COR-L47 (cell line): ENCODE measurements at regions not wholly inside any gene's neighbourhood (a gene's known extent, or its start where the extent isn't known, plus 50 kb on each side); places are given as distances from the start of the nearest gene placed in this dataset.

ENCODE experiments used
- DNase-seq: peaks from one replicate; lab custom pipeline; 2025; lab: John Stamatoyannopoulos, UW

DNA sequence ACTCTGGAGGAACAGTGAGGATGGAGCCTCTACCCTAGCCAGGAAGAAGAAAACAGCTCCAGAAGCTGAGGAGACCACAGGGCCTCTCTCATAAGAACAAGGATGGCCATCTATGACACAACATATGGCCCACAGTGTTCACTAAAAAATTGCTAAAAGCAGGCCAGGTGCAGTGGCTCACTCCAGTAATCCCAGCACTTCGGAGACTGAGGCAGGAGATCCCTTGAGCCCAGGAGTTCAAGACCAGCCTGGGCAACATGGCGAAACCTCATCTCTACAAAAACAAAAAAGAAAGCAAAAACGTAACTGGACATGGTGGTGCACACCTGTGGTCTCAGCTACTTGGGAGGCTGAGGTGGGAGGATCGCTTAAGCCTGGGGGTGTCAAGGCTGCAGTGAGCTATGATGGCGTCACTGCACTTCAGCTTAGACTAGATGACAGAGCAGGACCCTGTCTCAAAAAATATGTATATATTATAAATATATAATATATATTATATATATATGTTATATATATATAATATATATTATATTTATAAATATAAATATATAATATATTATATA lies 103.1 kb downstream of the TOMM20 start:
- no peak for DNase-seq

DNA sequence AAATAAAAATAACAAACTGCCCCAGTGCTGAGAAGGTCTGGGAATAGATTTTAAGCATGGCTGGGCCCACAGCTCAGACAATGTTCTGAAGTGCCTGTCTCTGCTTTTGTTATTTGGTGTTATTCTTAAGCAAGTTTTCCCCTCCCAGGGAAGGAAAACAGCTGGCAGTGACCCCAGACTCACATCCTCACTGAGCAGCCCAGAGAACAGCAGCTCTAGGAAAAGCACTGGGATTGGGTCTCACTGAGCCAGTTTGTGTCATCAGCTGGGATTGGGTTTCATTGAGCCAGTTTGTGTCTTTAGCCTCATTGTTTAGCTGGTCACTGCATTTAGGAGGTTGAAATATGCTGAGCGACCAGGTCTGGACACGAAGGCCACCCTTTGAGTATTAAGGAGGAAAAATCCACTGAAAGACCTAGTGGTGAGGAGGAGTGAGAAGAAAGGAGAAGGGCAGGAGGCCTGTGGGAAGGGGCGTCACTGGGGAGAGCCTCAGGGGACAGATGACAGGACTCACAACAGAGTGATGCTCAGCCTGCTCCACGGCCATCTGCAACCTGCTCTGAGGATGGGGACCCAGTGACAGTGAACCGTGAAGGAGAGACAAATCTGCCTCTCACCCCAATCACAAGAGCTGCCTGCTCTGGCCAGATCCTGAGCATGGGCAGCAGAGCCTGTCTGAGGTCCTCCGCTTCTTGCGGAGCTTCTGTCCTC lies 103.8 kb downstream of the TOMM20 start:
- DNase-seq, result no peak

DNA sequence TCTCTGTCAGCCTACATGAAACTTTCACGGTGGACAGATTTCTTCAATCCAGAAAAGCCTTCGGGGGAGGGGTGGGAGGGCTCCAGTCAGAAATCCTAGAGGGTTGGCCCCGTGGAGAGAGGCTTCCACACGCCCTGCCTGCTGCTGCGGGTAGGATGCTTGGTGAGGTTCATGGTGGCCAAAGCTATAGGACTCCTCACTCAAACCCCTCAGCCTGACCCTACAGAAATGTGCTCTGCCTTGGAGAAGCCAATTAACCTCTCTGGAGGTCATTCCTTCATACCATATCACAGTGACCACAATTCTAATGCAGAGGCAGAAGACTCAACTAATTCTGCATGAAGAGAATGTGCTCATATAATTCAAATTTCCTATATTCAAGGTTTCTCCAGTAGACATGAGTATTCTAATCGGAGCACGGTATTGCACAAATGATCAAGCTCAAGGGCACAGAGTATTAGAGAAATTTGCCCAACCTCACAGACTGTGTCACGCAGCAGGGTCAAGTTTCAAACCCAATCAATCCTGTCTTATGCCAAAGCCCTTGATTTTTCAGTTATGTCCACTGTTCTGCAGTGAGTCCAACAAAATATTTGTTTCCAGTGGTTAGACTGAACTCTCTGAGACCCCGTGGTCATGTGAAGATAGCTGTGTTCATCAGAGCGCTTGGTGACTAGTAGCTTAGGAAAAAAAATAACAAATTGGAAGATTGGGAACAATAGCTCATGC lies 104.8 kb downstream of the TOMM20 start:
- DNase-seq, result no peak

DNA sequence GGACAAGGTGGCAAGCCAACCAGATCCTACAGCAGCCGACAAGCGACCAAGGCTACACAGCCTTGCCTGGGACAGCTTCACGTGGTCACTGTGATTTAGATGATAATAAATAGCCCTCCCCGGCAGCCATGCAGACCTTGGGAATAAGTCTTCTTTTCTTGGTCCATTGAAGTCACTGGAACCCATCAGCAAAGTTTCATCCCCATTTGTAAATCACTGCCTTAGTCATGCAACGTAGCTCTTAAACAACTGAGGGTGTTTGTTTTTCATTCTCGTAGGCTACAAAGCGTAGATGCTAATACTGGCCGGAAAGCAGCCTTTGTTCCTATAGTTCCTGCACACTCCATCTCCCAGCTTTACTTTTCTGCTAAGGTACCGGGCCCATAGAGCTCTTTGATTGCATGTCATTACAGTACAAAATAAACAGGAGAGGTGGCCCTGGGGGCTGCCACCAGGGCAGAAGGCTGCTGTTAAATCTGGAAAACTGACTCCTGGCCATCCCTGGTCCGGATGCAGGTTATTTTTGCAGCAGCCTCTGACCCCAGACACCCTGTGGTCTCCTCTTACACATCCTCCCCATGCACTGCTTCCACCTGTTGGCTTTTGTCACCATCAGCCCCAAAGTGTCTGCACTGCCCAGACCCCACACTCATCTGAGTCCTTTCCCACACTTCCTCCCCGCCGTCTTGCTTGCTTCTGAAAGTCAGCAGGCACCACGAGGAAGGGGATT lies 105.5 kb downstream of the TOMM20 start:
- no peak for DNase-seq

DNA sequence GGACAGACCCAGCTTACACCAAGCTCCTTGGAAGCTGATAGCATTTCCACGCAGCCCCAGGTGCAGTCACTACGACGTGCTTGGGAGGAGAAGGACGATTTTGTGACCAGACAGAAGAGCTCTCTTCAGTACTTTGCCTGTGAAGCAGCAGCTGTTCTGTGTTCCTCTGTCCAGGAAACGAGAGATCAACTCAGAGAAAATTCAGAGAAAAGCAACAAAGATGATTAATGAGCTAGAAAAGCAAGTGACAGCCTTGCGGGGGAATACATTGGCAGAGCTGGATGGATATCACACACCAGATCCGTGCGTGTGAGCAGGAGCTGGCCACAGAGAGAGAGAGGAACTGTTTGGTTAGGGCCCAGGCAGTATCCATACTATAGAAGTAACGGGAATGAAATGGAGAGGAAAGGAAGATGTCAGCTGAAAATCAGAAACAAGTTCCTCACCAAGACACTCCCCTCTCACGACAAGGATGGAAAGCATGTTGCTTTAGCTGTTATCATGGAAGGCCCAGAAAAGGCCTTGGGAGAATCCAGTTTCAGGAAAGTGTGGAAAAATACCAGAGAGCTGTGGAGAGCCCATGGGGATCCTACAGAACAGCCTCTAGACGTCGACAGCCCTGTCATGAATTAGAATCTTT lies 106.2 kb downstream of the TOMM20 start:
- no peak for DNase-seq

DNA sequence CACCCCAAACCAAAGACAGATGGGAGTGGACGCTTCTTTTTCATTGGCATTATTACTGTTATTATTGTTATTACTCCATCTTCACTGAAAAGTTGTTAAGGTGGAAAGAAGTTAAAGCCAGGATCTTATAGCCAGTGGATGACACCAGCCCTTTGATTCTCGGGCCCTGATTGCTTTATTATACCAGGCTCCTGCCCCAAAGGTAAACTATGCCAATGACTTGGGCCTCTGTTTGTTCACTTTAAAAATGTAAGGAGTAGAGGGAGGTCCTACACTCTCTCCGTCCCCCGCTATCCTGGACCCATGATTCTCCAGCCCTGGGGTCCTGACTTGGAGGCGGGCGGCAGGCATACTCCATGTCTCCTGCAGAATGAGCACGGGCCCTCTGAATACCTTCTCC lies 106.8 kb downstream of the TOMM20 start:
- no peak for DNase-seq

DNA sequence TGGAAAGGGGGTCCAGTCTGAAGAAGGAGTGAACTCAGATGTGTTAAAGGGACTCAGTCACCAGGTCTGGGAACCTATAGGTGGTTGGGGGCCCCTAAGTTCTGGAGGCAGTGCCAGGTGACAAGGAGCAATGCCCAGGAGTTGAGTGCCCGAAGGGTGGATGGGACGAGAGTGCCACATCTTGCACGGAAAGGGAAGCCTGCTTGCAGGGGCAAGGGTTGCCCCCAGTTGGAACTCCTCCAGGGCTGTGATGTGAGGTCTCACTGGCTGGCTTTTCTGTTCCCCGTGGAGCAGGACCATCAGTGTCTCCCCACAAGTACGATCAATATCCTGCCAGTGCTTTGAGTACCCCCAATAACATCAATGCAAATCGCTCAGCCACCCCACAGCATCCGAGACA lies 107.3 kb downstream of the TOMM20 start:
- no peak for DNase-seq

DNA sequence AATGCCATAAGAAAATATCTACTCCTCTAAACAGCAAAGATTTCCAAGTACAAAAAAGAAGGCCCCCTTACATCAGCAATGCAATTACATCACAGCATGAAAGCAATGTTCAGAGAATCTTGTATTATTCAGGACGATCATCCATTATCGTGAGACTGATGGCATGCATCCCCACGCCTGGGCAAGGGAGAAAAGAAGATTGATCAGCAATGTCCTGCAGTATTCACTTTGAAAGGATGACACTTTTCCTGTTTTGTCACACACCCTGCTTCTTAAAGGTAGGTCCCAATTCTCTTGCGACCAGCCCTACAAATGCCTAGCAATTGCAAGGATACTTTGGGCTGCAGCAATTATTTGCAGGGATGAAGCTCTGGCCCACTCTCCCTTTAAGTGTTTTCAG lies 108.7 kb downstream of the TOMM20 start:
- no peak for DNase-seq

DNA sequence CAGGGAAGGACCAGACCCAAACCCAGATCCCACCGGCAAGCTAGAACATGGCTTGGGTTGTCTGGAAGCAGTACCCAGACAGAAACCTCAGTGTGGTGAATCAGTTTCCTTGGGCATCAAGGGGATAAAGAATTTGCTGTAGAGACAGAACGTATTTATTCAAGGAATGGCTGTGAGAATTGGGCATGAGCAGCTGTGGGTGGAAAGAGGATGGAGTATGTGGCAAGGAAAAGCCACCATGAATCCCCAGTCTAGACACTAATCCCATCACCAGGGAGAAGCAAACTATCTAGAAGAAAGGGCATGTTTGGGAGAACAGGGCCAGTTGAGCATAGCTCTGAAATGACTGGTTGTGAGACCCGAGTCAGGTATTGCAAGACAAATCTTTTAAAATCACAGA lies 109.2 kb downstream of the TOMM20 start:
- no peak for DNase-seq

DNA sequence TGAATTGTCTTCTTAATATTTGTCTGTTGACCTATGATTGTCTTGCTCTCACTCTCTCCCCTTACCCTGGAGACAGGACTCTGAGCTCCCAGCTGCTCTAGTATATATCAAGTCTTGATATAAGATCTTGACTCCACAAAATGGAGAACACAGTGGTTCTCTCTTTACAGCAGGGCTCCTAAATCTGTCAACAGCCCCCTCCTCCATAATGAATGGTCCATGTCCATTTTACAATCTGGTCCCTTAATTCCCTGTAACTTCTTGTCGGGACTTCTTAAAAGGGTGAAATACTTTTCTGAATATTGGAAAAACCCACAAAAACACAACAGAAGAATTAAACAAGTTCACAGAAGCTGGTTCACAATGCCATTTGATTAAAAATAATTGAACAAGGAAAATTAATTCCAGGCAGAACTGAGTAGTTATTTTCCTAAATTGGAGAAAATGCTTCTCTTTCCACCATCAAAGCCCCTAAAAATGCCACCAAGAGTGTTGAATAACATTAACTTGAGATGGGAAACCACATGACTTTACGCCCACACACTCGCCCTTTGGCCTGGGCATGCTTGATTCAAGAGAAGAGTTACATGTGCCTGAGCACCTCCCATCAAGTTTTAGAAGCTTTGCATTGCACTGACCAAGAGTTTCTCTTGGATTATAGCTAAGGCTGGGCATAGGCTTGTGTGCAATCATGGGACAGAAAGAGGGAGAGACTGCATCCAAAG lies 109.8 kb downstream of the TOMM20 start:
- DNase-seq, result no peak

DNA sequence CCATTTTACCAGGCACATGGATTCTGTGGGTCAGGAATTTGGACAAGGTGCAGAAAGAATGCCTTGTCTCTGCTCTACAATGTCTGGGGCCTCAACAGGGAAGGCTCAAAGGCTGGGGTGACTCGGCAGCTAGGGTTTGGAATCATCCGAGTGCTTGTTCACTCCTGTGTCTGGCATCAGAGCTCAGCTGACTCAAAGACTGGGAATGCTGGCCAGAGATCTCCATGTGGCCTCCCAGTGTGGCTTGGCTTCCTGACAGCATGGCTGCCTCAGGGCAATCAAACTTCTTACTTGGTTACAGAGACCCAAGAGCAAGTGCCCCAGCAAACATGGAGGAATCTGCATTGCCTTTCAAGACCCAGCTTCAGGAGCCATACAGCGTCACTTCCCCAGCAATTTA lies 110.5 kb downstream of the TOMM20 start:
- no peak for DNase-seq

DNA sequence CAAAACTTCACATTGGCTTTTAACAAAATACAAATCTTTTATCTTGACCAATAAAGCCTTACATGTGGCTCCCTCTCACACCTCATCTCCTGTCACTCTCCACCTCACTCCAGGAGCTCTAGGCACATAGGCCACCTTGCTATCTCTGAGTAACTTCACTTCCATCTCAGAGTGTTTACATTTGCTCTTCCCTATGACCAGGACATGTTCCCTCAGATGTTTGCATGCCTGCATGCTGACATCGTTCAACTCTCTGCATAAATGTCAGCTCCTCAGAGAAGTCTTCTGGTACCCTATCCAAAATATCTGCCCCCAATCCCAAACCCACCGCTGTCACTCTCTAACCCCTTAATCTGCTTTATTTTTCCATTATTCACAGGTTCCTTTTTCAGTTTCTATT lies 110.9 kb downstream of the TOMM20 start:
- no peak for DNase-seq

DNA sequence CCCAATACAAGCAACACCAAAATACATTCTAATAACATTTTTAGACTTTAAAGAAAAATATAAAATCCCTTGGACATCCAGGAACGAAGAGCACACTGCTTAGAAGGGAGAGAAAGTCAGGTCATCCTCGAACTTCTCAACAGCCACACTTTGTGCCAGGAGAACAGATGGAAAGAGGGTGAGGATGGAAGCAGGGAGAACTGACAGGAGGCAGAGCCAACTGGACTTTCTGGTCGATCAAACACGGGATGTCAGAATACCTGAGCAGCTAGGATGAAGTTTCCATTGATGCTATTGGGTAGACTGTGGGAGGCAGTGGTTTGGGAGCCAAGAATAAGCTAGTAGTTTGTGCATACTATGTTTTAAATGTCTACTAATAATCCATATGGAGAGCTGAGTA lies 111.4 kb downstream of the TOMM20 start:
- no peak for DNase-seq

DNA sequence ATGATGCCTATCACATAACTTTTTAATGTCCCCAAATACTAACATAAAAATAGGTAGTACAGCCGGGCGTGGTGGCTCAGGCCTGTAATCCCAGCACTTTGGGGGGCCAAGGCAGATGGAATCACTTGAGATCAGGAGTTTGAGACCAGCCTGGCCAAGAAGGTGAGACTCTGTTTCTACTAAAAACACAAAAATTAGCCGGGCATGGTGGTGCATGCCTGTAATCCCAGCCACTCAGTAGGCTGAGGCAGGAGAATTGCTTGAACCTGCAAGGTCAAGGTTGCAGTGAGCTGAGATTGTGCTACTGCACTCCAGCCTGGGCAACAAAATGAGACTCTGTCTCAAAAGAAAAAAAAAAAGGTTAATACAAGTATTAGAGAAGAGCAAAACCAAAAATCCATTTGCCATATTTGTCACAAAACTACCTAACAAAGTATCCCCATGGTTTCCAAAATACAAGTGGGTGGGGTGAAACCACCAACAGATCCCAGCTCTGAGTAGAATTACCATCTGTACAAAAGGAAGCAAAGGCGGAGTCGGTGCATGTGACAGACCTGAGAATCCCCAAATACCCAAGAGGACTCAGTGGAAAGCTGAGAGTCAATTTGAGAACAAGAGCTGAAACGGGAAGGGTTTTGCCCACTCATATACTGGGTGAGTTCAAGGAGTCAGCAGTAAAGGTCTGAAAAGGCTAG lies 113.2 kb downstream of the TOMM20 start:
- DNase-seq, result no peak

DNA sequence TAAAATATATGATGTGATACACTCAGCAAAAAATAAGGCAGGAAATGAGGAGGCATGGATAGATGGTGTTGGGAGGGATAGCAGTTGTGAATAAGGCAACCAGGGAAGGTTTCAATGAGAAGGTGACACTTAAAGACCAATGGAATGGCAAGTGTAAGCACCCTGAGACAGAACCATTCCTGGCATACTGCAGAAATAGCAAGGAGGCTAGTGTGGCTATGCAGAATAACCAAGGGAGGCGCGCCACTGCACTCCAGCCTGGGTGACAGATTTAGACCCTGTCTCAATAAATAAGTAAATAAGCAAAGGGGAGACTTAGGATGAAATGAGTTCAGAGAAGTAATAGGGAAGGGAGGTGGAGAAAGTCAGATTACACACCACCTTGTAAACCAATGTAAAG lies 113.9 kb downstream of the TOMM20 start:
- no peak for DNase-seq

DNA sequence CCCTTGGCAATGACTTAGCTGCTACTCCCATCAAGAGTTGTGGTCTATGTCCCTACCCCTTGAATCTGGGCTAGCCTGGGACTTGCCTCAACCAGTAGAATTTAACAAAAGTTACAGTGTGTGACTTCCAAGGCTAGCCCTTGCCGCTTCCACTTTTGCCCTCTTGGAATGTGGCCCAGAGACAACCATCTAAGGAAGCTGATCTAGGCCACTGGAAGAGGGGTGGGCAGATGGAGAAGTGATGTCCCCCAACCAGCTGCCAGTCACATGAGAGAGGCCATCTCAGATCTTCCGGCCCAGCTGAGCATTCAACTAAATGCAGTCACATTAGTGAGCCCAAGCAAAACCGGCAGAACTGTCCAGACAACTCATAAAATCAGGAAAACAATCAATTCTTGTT lies 115.1 kb downstream of the TOMM20 start:
- DNase-seq, result no peak

DNA sequence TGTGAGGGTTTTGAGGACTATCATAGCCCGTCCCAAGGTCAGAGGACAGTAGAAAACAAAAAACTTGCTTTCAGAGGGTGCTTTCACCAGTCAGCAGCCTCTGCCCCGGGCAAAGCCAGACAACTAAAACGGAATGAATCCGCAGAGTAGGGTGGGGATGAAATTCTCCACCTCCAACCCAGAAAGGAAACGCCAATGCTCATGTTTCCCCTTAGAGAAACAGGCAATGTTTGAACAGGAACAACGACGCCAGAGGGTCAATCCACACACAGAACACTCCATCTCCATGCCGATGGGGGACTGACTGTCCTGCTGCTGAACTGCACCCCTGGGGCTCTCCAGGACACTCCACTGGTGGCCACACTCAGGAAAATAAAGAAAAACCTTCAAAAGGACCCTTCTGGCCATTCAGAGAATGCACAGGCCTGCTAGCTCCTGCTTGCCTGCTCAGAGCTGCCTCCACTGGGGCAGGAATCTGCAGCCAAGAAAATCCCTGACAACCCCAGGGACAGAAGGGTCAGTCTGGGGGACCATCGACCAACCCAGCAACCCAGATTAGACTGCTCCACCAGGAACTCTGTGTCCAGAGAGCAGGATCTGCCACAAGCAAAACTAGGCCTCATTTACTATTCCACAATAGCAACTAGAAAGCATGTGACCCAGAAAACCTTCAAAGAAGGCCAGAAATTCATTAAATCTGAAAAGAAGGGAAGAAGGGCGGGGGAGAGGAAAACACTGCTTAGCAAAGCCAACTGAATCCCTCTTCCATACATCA lies 116.0 kb downstream of the TOMM20 start:
- no peak for DNase-seq

DNA sequence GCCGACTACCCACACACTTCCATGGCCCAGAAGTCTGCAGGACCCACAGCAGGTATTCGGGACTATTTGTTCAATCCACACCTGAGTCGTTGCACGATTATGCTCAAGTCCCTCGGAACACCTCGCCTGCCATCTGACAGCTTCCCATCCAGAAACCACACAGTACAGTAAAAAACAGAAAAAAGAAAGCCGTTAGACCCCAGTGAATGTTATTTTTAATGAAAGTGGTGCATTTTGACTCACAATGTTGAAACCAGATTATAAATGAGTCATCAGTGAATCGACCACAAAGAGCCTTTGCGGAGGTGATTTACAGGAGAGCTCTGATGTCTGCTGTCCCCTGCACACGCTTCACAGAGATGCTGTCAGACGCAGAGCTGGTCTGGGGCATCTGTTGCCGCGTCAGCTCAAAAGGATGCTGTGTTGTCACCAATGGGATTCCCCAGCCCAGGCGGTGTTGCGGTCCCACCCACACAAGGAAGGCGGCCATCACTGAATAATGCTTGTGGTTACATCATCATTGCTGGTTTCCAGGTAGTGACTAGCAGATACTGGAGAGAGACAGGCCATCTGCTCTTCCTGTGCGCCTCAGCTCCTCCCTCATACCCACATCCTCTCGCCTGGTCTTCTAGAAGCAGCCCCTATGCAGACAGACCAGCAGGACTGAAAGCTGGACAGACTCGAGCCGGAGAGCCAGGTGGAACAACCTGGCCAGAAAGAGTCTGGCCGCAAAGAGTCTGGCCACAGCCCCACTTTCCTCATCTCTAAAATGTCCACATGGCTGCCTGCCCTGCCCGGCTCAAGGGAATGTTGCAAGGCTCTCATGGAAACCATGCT lies 116.8 kb downstream of the TOMM20 start:
- no peak for DNase-seq

DNA sequence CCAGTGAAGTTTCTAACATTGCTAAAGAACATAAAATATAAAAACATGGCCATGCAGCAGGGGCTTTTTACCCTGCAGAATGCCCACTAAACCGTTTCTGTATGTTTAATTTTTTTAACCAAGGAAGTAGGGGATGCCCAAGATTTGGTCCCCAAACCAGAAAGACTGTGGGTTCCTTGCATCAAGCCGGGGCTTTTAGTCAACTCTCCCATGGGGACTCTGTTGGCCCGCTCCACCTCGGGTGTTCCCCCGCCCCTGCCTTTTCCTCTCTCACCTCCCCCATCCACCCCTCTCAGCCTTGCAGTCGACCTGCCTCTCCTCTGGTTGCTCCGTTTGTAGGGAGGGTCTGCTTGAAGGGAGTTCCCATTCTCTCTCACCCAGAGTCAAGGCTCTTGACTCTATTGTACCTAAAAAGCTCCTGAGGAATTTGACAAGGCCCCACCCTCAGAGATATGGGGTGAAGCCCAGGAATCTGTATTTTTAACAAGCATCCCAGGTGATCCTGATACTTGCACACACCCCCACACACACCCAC lies 117.5 kb downstream of the TOMM20 start:
- DNase-seq, result no peak
